IPS-20b (cell line): ENCODE measurements at regions not wholly inside any gene's neighbourhood (a gene's known extent, or its start where the extent isn't known, plus 50 kb on each side); places are given as distances from the start of the nearest gene placed in this dataset.

Experiments used
- H3K27ac ChIP-seq: one replicate; pipeline ENCODE4 v1.5.1; 2013; ENCODE audit warnings: low read length
- H3K27me3 ChIP-seq: 2 replicates; pipeline ENCODE4 v1.6.1; 2013; ENCODE audit warnings: mild to moderate bottlenecking, low read length, inconsistent platforms; ENCODE audit not compliant: insufficient read depth
- H3K36me3 ChIP-seq: 2 replicates; pipeline ENCODE4 v1.6.1; 2013; ENCODE audit warnings: low read depth, mild to moderate bottlenecking, inconsistent platforms, low read length, moderate library complexity; ENCODE audit not compliant: insufficient read depth
- H3K4me1 ChIP-seq: 2 replicates; pipeline ENCODE4 v1.6.1; 2013; ENCODE audit warnings: mild to moderate bottlenecking, control low read depth, inconsistent platforms, low read length, moderate library complexity; ENCODE audit not compliant: insufficient read depth
- H3K4me3 ChIP-seq: 2 replicates; pipeline ENCODE4 v1.5.1; 2013; ENCODE audit warnings: mild to moderate bottlenecking, low read length, inconsistent platforms
- H3K9ac ChIP-seq: 2 replicates; pipeline ENCODE4 v1.6.1; 2013; ENCODE audit warnings: low read depth, mild to moderate bottlenecking, inconsistent platforms, low read length, moderate library complexity
- H3K9me3 ChIP-seq: 2 replicates; pipeline ENCODE4 v1.6.1; 2013; ENCODE audit warnings: mild to moderate bottlenecking, low read depth, low read length, inconsistent platforms; ENCODE audit not compliant: insufficient read depth

DNA sequence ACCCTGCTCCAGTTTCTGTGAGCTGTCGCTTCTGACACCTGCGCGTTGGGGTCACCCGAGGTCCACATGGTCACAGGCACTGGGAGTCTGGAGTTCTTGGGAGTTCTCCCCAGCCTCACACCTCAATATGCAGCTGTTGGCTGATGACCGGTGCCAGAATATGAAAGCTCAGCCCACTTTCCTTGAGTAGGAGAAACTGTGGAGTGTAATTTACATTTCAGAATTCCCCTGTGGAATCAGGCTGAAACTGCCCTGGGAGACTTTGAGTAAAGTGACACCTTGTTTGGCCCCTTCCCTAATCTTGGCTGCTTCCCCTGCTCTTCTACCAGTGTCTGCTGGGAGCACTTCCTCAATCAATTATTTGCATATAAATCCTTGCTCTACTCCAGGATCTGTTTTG is 255.9 kb downstream of the NFKBIZ start:
- no peak overlapping the region for H3K27ac ChIP-seq
- H3K9me3 ChIP-seq, result peaks cover 3% of the 10 kb centered on the region
- H3K36me3 ChIP-seq, result no peaks in the 10 kb centered on the region
- no peak overlapping the region for H3K9ac ChIP-seq
- no peaks in the 10 kb centered on the region for H3K27me3 ChIP-seq
- H3K4me3 ChIP-seq, result no peak overlapping the region
- no peaks in the 10 kb centered on the region for H3K4me1 ChIP-seq

DNA sequence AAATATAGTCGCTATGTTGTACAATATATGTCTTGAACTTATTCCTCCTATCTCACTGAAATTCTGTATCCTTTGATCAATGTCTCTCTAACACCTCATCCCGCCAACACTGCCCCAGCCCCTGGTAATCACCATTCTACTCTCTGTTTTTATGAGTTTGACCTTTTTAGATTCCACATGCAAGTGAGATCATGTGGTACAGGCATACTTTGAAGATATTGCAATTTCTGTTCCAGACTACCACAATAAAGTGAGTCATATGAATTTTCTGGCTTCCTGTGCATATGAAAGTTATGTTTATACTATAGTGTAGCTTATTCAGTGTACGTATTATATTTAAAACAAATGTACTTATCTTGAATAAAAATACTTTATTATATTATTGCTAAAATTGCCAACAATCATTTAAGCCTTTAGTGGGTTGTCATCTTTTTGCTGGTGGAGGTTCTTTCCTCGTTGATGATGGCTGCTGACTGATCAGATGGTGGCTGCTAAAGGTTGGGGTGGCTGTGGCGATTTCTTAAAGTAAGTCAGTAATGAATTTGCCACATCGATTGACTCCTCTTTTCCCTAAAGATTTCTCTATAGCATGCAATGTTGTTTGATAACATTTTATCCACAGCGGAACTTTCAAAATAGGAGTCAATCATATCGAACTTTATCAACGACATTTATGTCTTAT is 257.2 kb downstream of the NFKBIZ start:
- H3K4me3 ChIP-seq, result no peak overlapping the region
- no peaks in the 10 kb centered on the region for H3K27me3 ChIP-seq
- H3K36me3 ChIP-seq, result no peaks in the 10 kb centered on the region

DNA sequence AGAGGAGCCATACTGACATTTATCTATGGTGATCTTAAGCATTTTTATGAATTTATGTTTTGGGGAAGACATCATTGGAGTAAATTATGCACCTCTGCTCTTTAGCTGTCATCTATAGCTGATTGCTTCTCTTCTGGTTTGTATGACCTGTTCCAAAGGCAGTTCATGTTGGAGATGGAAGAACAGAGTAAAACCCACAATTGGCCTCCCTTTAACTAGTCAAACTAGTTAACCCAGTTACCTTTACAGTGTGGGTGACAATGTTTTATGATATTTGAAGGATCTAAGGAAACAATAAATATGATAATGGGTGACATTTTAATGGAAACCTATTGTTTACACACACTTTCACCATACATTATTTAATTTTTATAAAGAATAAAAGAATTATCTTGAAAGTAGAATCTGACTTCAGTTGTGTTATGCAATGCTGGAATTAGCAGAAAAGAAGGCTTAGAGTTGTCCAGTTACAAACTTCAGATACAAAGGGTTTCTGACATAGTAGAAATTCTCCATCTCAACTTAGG is 263.5 kb downstream of the NFKBIZ start:
- Histone ChIP-seq H3K27me3 (no peaks in the 10 kb centered on the region), H3K9me3 (peaks cover 3% of the 10 kb centered on the region; the same call in 1 of the 2 replicates), H3K9ac (no peak overlapping the region), H3K27ac (no peak overlapping the region), H3K4me1 (no peaks in the 10 kb centered on the region), H3K4me3 (no peak overlapping the region), H3K36me3 (no peaks in the 10 kb centered on the region)

More for the DNA sequence above, 257.2 kb downstream of the NFKBIZ start:
- Histone ChIP-seq H3K4me1 (no peaks in the 10 kb centered on the region), H3K9ac (no peak overlapping the region), H3K27ac (no peak overlapping the region), H3K9me3 (peaks cover 3% of the 10 kb centered on the region)

DNA sequence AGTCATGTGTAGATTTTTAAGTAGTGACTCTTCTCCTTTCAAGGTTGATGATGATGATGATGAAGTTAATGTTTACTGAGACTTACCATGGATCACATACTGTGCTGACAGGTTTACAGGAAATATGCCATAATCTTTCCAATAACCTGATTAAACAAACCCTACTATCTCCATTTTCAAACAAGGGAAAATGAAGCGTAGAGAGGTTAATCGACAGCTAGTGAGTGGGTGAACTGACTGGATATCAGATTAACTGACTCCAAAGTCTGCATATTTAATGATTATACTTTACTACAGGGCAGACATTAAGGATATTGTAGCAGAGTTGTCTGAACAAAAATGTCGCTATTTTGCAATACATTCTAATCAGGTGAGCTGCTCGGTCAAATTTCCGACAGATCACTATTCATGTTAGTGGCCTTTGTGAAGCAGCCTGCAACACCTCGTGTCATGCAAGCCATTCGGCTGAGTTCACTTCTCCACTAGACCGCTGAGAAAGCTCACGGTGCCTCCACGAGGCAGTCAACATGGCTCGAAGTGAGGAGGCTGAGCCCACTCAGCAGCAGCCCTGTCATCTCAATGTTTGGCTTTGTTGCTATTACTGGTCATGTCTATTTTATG is 264.2 kb downstream of the NFKBIZ start:
- Histone ChIP-seq H3K36me3 (no peaks in the 10 kb centered on the region), H3K27ac (no peak overlapping the region), H3K4me1 (no peaks in the 10 kb centered on the region), H3K4me3 (no peak overlapping the region), H3K27me3 (no peaks in the 10 kb centered on the region), H3K9ac (no peak overlapping the region), H3K9me3 (no peaks in the 10 kb centered on the region)

DNA sequence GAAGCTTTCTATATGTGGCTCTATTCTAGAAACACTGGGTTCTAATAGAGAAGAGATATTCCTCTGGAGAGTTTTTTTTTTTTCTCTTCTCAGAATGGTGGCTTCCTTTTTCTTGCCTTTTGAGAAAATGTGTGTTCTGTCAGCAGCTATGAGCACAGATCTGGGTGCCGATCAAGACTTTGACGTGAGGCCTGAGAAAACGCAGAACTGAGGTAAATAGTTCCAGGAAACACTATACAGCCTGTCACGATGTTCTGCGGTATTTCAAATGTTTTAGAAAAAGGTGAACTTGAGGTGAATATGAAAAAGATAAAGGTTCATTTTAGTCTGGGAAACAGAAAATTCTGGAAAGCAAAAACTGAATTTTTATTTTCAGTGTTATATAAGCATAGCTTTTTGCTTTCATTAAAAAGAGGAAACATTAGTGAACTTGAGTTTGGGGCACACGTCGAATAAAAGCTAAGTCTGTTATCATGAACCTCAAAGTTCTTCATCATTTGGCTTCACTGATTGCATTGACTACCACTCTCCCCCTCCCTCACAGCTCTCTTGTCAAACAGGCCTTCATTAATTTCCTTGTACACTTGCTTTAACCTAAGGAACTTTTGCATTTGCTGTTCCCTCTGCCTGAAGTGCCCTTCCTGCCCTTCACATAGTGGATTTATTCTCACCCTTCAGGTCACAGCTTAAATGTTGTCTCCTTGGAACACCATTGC is 265.1 kb downstream of the NFKBIZ start:
- no peaks in the 10 kb centered on the region for H3K27me3 ChIP-seq
- no peak overlapping the region for H3K27ac ChIP-seq
- no peak overlapping the region for H3K9ac ChIP-seq

DNA sequence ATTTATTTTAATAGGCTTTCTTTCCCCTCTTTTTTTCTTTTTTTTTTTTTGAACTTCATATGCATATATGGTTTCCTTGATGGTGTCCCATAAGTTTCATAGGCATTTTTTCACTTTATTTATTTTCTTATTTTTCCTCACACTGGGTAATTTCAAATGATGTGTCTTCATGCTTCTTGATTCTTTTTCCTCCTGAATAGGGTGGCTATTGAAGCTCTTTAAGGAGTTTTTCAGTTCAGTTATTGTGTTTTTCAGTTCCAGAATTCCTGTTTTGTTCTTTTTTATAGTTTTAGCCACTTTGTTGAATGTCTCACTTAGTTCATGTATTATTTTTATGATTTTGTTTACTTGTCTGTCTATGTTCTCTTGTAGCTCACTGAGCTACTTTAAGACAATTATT is 273.2 kb downstream of the NFKBIZ start:
- Histone ChIP-seq H3K4me1 (no peaks in the 10 kb centered on the region), H3K36me3 (no peaks in the 10 kb centered on the region), H3K27me3 (no peaks in the 10 kb centered on the region), H3K27ac (no peak overlapping the region), H3K9me3 (no peaks in the 10 kb centered on the region), H3K9ac (no peak overlapping the region), H3K4me3 (no peak overlapping the region)

More for the DNA sequence above, 265.1 kb downstream of the NFKBIZ start:
- Histone ChIP-seq H3K4me1 (no peaks in the 10 kb centered on the region), H3K36me3 (no peaks in the 10 kb centered on the region), H3K4me3 (no peak overlapping the region), H3K9me3 (no peaks in the 10 kb centered on the region)

DNA sequence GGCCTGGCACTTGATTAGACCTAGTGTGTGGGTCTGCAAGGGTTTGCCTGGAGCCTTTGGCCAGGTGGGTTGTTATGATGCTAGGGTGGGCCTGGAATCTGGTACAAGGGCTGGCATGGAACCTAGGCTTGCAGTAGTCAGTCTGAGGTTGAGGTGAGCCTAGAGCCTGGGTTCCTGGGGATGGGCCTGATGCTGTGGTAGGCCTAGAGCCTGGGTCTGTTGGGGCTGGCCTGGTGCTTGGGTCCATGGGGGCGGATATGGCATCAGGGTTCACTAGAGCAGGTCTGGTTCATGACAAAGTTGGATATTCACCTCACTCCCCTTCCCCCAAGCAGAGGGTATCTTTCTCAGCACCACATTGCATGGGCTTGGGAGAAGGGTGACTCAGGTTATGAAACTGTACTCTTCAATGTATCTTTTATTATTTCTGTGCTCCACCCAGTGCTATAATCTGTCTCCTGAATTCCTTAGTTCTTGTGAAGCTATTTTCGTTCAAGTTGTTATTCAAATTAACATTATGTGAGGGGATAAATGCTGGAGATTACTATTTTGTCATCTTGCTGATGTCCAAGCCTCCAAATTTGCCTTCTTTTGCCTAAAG is 274.4 kb downstream of the NFKBIZ start:
- no peak overlapping the region for H3K4me3 ChIP-seq
- no peak overlapping the region for H3K27ac ChIP-seq
- H3K9me3 ChIP-seq, result no peaks in the 10 kb centered on the region
- no peaks in the 10 kb centered on the region for H3K27me3 ChIP-seq
- H3K36me3 ChIP-seq, result no peaks in the 10 kb centered on the region
- H3K4me1 ChIP-seq, result no peaks in the 10 kb centered on the region
- no peak overlapping the region for H3K9ac ChIP-seq

DNA sequence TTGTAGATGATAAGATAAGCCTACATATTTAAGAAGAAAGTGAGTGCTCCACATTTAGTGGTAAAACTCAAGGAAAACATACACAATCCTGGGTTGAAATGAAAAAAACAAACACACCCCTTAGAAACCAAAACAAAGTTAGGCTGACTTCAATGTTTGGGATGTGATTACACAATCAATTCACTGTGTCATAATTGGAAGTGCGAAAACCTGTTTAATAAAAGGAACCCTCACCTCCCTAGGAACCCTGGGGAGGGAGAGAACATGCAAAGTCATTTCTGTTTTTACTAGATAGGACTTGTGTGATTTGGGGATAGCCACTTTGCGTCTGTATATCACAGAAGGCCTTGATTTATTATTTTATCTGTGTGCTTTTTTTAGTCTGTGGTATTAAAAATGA is 275.0 kb downstream of the NFKBIZ start:
- Histone ChIP-seq H3K36me3 (no peaks in the 10 kb centered on the region), H3K9me3 (no peaks in the 10 kb centered on the region), H3K27ac (no peak overlapping the region), H3K9ac (no peak overlapping the region), H3K27me3 (no peaks in the 10 kb centered on the region), H3K4me1 (no peaks in the 10 kb centered on the region), H3K4me3 (no peak overlapping the region)

DNA sequence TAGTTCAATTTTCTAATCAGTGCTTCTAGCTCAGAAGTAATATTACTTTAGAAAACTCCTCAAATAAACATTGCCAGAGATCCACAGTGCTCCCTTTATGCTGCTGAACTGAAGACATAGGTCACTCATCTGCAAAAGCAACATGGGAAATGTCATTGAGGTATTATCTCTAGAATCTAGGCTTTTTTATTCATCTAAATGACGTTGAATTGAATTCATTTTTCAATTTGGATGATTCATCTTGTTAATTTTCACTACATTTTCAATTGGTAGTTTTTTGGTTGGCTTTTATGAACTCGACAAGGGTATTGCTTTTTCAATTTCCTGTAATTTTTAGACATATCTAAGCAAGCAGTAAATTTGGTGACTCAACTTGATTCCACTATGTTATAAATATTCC is 275.4 kb downstream of the NFKBIZ start:
- Histone ChIP-seq H3K27me3 (no peaks in the 10 kb centered on the region), H3K4me1 (no peaks in the 10 kb centered on the region), H3K9me3 (no peaks in the 10 kb centered on the region), H3K36me3 (no peaks in the 10 kb centered on the region), H3K9ac (no peak overlapping the region), H3K27ac (no peak overlapping the region), H3K4me3 (no peak overlapping the region)

DNA sequence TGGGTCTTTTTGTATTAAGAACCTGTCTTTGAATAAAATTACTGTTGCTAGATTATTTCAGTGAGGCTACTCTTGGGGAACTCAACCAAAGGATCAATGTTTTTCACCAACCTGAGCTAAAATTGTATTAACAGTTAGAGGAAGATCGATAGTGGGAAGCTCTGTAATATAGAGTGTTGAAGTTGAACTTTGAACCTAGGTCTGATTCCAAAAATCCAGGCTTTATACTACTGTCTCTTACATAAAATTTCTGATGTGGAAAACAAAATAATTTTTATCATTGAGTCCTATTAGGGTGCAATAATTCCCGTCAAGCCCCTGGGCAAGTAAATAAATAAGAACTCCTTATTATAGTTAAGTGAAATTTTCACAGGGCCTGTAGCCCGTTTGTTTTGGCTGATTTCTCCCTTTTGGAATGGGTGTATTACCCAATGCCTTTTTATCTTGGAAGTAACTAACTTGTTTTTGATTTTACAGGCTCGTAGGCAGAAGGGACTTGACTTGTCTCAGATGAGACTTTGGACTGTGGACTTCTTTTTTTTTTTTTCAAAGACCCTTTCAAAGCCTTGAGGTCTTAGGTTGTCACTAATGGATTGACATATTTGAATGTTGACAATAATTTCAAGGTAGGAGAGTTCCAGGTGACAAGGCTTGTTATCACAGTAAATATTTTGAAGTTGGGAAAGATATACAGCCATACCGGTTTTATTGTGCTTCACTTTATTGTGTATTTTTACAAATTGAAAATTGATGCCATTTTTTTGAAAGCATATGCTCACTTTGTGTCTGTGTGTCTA is 276.1 kb downstream of the NFKBIZ start:
- H3K36me3 ChIP-seq, result no peaks in the 10 kb centered on the region
- H3K27me3 ChIP-seq, result no peaks in the 10 kb centered on the region
- no peak overlapping the region for H3K9ac ChIP-seq
- H3K27ac ChIP-seq, result no peak overlapping the region
- no peak overlapping the region for H3K4me3 ChIP-seq
- no peaks in the 10 kb centered on the region for H3K9me3 ChIP-seq
- no peaks in the 10 kb centered on the region for H3K4me1 ChIP-seq

DNA sequence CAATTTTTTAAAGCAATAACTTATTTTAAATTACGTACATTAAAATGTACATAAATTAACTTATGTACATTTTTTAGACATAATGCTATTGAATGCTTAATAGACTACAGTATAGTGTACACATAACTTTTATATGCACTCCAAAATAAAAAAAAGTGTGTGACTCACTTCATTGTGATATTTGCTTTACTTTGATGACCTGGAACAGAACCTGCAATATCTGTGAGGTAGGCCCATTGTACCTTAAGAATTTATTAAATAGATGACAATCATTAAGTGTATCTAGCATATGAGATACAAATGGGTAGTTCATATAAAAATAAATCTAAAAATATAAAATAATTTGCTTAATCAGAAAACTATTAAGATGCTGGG is 276.7 kb downstream of the NFKBIZ start:
- Histone ChIP-seq H3K9ac (no peak overlapping the region), H3K27ac (no peak overlapping the region), H3K36me3 (no peaks in the 10 kb centered on the region), H3K4me3 (no peak overlapping the region), H3K4me1 (no peaks in the 10 kb centered on the region), H3K9me3 (no peaks in the 10 kb centered on the region), H3K27me3 (no peaks in the 10 kb centered on the region)
